ENCODE measurements at regions not wholly inside any gene's neighbourhood (a gene's known extent, or its start where the extent isn't known, plus 50 kb on each side); places are given as distances from the start of the nearest gene placed in this dataset.

DNA sequence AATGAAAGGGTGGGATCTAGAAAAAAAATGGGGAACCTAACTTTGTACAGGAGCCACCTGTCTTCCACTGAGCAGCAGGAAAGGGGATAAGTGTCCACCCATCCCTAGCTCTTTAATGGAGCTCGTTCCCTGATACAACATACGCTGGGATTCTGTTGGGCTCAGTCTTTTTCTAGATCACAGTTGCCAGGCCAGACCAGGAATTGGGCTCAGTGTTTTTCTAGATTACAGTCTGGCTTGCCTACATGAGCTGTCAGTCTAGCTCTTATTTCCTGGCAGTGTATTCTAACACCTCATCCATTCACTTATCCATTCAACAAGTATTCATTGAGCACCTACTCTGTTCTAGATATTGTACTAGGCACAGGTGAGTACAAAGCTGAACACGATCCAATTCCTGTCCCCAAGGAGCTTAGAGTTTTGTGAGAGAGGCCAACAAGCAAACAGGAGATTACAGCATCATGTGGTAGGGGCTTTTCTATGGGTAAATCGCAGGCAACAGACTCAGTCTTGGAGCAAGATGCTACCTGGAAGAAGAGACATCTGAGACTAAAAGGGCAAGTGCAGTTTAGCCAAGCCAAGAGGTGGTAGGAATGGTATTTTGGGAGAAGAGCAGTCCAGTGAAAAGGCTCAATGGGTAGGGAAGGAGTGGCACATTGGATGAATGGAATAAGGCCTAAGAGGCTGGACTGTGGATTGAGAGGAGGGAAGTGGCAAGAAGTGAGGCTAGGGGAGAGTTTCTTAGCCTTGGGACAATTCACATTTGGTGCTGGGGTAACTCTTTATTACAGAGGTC lies 138.0 kb upstream of the HS3ST2 start:
- Mint-ChIP-seq H3K4me3 (ENCODE audit: low read depth) (no peak overlapping the region), H3K4me1 (ENCODE audit: low read depth) (no peaks in the 10 kb centered on the region), H3K27me3 (no peaks in the 10 kb centered on the region), H3K36me3 (ENCODE audit: insufficient read depth) (no peaks in the 10 kb centered on the region), H3K9me3 (ENCODE audit: low read depth) (no peaks in the 10 kb centered on the region), H3K27ac (no peak overlapping the region)
- DNase-seq (ENCODE audit: low spot score, unreplicated experiment): no peak
- TF ChIP-seq, protein P1, sequence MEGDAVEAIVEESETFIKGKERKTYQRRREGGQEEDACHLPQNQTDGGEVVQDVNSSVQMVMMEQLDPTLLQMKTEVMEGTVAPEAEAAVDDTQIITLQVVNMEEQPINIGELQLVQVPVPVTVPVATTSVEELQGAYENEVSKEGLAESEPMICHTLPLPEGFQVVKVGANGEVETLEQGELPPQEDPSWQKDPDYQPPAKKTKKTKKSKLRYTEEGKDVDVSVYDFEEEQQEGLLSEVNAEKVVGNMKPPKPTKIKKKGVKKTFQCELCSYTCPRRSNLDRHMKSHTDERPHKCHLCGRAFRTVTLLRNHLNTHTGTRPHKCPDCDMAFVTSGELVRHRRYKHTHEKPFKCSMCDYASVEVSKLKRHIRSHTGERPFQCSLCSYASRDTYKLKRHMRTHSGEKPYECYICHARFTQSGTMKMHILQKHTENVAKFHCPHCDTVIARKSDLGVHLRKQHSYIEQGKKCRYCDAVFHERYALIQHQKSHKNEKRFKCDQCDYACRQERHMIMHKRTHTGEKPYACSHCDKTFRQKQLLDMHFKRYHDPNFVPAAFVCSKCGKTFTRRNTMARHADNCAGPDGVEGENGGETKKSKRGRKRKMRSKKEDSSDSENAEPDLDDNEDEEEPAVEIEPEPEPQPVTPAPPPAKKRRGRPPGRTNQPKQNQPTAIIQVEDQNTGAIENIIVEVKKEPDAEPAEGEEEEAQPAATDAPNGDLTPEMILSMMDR (IDR thresholded peaks at IDR 0.05; ENCODE audit: unreplicated experiment): no peak

DNA sequence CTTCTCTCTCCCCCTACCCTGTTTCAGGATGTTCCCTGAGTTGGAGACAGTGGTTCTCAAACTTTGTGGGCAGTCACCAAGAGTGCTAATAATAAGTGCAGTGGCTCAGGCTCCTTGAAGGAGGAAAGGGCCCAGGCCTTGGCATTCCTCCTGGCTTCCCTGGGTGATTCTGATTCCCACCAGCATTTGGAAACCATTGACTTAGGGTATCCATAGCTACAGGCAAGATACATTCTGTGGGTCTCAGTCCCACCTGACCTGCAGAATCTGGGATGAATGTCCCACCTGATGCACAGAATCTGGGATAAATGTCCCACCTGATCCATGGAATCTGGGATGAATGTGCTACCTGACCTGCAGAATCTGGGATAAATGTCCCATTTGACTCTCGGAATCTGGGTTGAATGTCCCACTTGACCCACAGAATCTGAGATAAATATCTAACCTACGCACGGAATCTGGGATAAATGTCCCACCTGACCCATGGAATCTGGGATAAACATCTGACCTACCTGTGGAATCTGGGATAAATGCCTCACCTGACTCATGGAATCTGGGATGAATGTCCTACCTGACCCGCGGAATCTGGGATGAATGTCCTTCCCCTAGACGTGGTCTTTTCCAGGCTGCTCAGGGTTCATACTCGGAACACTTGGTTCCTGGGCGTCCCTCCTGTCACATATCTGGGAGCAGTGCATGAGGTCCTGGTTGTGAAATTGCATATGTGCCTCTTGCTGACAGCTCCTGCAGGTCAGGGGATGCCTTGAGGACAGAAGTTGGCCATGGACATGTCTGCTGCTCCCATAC lies 136.7 kb upstream of the HS3ST2 start:
- no peaks in the 10 kb centered on the region for H3K36me3 Mint-ChIP-seq (ENCODE audit: insufficient read depth)
- no peaks in the 10 kb centered on the region for H3K9me3 Mint-ChIP-seq (ENCODE audit: low read depth)
- no peaks in the 10 kb centered on the region for H3K27me3 Mint-ChIP-seq
- H3K27ac Mint-ChIP-seq: no peak overlapping the region
- H3K4me1 Mint-ChIP-seq (ENCODE audit: low read depth): peaks cover 2% of the 10 kb centered on the region
- DNase-seq (ENCODE audit: low spot score, unreplicated experiment): no peak
- H3K4me3 Mint-ChIP-seq (ENCODE audit: low read depth): no peak overlapping the region
- TF ChIP-seq, protein P1 (IDR thresholded peaks at IDR 0.05; ENCODE audit: unreplicated experiment): no peak

DNA sequence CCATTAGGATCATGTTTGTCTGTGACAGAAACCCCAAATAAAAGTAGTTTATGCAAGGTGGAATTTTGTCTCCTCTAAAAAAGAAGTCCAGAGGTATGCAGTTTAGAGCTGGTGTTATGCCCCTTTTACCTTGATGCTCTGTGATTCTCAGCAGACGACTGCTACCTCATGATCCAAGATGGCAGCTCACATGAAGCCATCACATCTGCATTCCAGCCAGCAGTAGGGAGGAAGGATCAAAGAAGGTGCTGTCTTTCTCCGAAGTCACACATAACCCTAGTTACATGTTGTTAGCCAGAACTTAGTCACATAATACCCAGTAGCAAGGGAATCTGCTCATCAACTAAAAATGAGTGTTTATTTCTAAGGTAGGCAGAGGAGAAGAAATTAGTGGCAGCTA lies 135.7 kb upstream of the HS3ST2 start:
- H3K9me3 Mint-ChIP-seq (ENCODE audit: low read depth): no peaks in the 10 kb centered on the region
- no peak overlapping the region for H3K27ac Mint-ChIP-seq
- no peak overlapping the region for H3K4me3 Mint-ChIP-seq (ENCODE audit: low read depth)
- H3K27me3 Mint-ChIP-seq: no peaks in the 10 kb centered on the region
- DNase-seq (ENCODE audit: low spot score, unreplicated experiment): no peak
- no peaks in the 10 kb centered on the region for H3K36me3 Mint-ChIP-seq (ENCODE audit: insufficient read depth)
- TF ChIP-seq, protein P1 (IDR thresholded peaks at IDR 0.05; ENCODE audit: unreplicated experiment): no peak
- peaks cover 2% of the 10 kb centered on the region for H3K4me1 Mint-ChIP-seq (ENCODE audit: low read depth)

DNA sequence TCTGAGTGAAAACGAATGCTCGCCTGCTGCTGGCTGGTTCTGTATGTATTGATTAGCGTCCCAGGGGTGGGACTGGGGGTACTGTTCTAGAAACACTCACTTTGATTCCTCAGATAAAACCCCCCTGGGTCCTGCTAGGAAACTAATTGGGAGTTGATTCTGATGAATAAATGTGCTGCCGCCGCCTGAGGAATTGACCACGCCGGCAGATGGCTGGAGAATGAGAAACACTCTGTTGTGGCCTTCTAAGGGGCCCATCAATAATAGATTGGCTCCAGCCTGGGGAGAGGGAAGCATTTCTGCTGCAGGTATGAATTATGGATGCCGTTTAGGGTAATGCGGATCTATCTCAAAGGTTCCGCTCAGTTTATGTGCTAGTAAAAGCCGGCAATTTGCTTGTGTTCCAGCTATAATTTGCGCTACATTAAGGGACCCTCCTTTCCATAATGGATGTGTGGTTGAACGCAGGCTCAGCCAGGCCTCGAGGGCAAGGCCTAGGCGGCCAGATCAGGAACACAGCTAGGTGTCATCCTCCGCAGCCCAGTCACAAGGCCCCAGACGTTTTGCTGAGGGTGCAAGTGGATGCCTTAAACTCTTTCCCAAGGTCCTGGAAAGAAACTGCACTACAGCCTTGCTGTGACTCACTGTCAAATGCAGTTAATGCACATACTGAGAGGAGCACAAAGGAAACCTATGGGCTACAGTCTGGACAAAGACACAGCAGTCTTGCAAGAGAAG lies 132.2 kb upstream of the HS3ST2 start:
- Mint-ChIP-seq H3K27me3 (peaks cover 4% of the 10 kb centered on the region), H3K9me3 (ENCODE audit: low read depth) (no peaks in the 10 kb centered on the region), H3K36me3 (ENCODE audit: insufficient read depth) (no peaks in the 10 kb centered on the region), H3K4me3 (ENCODE audit: low read depth) (no peak overlapping the region), H3K4me1 (ENCODE audit: low read depth) (peaks cover 2% of the 10 kb centered on the region), H3K27ac (no peak overlapping the region)
- TF ChIP-seq, protein P1 (IDR thresholded peaks at IDR 0.05; ENCODE audit: unreplicated experiment): no peak
- DNase-seq (ENCODE audit: low spot score, unreplicated experiment): no peak

DNA sequence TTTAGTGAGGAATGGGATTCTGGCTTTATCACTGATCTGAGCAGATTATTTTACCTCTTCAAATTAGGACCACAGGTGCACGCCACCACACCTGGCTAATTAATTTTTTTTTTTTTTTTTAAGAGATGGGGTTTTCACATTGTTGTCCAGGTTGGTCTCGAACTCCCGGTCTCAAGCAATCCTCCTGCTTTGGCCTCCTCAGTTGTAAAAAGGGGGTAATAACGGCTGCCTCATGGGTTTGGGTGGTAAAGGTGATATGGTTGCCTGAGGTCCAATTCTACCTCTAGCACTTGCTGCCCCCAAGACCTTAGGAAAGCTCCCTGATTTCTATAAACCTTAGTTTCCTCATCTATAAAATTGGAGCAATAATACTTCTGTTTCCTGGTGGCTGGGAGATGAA lies 130.7 kb upstream of the HS3ST2 start:
- Mint-ChIP-seq H3K9me3 (ENCODE audit: low read depth) (peaks cover 4% of the 10 kb centered on the region), H3K27me3 (peaks cover 4% of the 10 kb centered on the region), H3K36me3 (ENCODE audit: insufficient read depth) (no peaks in the 10 kb centered on the region), H3K4me1 (ENCODE audit: low read depth) (peaks cover 2% of the 10 kb centered on the region), H3K4me3 (ENCODE audit: low read depth) (no peak overlapping the region), H3K27ac (no peak overlapping the region)
- TF ChIP-seq, protein P1 (IDR thresholded peaks at IDR 0.05; ENCODE audit: unreplicated experiment): no peak
- DNase-seq (ENCODE audit: low spot score, unreplicated experiment): no peak

Data from progenitor cell of endocrine pancreas (in vitro differentiated cells).